Fibroblast of the aortic adventitia (primary cell): ENCODE measurements at regions not wholly inside any gene's neighbourhood (a gene's known extent, or its start where the extent isn't known, plus 50 kb on each side); places are given as distances from the start of the nearest gene placed in this dataset.

Experiments
- DNase-seq: peaks from one replicate; pipeline ENCODE4 v3.0.0-alpha.2; 2010; ENCODE audit warnings: low read depth
- H3K4me3 ChIP-seq: 2 replicates; pipeline ENCODE4 v1.5.1; 2011; ENCODE audit warnings: low read depth, mild to moderate bottlenecking, control low read depth, low read length, moderate library complexity
- TF ChIP-seq, protein P1 (sequence below): IDR thresholded peaks from 2 replicates; pipeline ENCODE4 v1.5.1; 2011; ENCODE audit warnings: mild to moderate bottlenecking, low read length, control low read depth, inconsistent platforms; ENCODE audit not compliant: insufficient read depth

DNA sequence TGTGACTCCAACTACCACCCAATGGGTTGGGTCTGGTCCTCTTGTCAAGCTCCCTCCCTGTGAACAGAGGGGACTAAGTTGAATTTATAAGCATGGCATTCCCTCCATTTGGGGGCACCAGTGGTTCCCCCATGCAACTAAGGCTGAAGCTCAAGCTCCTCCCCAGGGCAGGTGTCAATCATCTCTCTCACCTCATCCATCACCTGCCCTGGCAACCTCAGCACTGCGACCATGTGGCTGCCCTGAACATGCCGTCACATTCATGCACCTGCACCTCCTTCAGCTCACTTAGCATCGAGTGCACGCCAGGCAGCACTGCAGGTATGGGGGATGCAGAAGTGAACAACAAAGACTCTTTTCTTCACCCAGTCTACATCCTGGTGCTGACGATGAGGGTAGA, 799.3 kb downstream of the TBC1D22A start:
- no peak for DNase-seq
- H3K4me3 ChIP-seq, result no peak overlapping the region
- TF ChIP-seq, protein P1, sequence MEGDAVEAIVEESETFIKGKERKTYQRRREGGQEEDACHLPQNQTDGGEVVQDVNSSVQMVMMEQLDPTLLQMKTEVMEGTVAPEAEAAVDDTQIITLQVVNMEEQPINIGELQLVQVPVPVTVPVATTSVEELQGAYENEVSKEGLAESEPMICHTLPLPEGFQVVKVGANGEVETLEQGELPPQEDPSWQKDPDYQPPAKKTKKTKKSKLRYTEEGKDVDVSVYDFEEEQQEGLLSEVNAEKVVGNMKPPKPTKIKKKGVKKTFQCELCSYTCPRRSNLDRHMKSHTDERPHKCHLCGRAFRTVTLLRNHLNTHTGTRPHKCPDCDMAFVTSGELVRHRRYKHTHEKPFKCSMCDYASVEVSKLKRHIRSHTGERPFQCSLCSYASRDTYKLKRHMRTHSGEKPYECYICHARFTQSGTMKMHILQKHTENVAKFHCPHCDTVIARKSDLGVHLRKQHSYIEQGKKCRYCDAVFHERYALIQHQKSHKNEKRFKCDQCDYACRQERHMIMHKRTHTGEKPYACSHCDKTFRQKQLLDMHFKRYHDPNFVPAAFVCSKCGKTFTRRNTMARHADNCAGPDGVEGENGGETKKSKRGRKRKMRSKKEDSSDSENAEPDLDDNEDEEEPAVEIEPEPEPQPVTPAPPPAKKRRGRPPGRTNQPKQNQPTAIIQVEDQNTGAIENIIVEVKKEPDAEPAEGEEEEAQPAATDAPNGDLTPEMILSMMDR, result no peak

GRCh38 chr22:47561115-47561675, 798.7 kb downstream of the TBC1D22A start:
- DNase-seq, result no peak
- TF ChIP-seq, protein P1, result no peak

GRCh38 chr22:47558828-47559700, 796.6 kb downstream of the TBC1D22A start:
- TF ChIP-seq, protein P1, result no peak
- H3K4me3 ChIP-seq, result no peak overlapping the region
- DNase-seq, result no peak

More at GRCh38 chr22:47561115-47561675, 798.7 kb downstream of the TBC1D22A start:
- H3K4me3 ChIP-seq, result no peak overlapping the region

GRCh38 chr22:47556473-47556872, 794.0 kb downstream of the TBC1D22A start:
- TF ChIP-seq, protein P1, result no peak
- DNase-seq, result no peak
- no peak overlapping the region for H3K4me3 ChIP-seq

DNA sequence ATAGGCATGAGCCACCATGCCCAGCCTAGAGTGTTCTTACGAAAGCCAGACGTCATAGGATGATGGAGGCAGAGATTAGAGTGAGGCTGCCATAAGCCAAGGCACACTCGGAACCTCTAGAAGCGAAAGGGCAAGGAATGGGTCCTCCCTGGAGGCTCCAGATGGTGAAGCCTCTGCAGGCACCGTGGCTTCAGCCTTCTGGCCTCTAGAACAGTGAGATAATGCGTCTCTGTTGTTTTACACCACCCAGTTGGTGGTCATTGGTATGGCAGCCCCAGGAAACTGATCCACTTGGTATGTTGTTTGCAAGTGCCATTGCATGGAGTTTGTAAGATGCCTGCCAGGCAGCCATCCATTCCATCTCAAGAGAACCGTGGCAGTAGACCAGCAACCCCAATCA, 791.0 kb downstream of the TBC1D22A start:
- H3K4me3 ChIP-seq, result no peak overlapping the region
- DNase-seq, result no peak
- TF ChIP-seq, protein P1, result no peak

DNA sequence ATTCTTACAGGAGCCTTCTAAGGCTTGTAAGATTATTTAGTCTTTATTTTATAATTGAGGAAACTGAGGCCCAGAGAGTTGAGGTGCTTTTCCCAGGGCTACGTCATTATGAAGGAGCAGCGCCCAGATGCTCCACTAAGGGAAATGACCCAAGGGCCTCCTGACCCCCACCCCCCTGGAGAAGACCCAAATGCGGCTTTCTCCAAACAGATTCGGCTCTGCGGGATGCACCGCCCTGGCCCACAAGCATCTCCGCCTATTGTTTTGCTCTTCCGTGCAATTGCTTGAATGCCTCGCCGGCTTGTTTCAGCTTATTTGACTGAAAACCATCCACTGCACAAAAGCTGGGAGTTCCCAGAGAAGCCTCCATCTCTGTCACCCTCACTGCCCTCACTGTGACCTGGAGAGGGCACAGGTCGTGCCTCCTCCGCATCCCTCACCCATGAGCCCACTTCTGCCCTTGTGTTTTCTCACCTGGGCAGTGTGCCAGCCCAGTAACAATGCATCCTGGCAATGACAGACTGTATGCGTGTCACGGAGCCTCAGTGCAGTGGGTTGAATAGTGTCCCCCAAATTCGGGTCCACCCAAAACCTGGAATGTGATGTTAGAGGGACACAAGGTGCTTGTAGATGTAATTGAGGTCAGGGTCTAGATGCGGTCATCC, 790.2 kb downstream of the TBC1D22A start:
- H3K4me3 ChIP-seq, result no peak overlapping the region
- TF ChIP-seq, protein P1, result no peak
- DNase-seq, result no peak
